Smooth muscle cell (in vitro differentiated cells): ENCODE measurements at regions not wholly inside any gene's neighbourhood (a gene's known extent, or its start where the extent isn't known, plus 50 kb on each side); places are given as distances from the start of the nearest gene placed in this dataset.

Source experiments
- DNase-seq: peaks from one replicate; lab custom pipeline; 2025; ENCODE audit not compliant: unreplicated experiment; lab: John Stamatoyannopoulos, UW
- H2AFZ ChIP-seq: fragments of 200-600 bp; sonication (generic); 2 replicates; pipeline ENCODE4 v1.6.0; 2016; ENCODE audit warnings: antibody characterized with exemption, low read depth, mild to moderate bottlenecking
- H3F3A ChIP-seq: fragments of 200-600 bp; sonication (generic); 2 replicates; pipeline ENCODE4 v1.6.0; 2017; ENCODE audit warnings: antibody characterized with exemption, low read depth
- H3K27ac ChIP-seq: fragments of 200-600 bp; sonication (generic); 2 replicates; pipeline ENCODE4 v1.5.1; 2016; ENCODE audit warnings: low read depth, mild to moderate bottlenecking
- H3K27me3 ChIP-seq: fragments of 200-600 bp; sonication (generic); 2 replicates; pipeline ENCODE4 v1.6.1; 2016; ENCODE audit warnings: low read depth, mild to moderate bottlenecking
- H3K36me3 ChIP-seq: fragments of 200-600 bp; sonication (generic); 2 replicates; pipeline ENCODE4 v1.5.1; 2016; ENCODE audit warnings: low read depth
- H3K4me1 ChIP-seq: fragments of 200-600 bp; sonication (generic); 2 replicates; pipeline ENCODE4 v1.5.1; 2016; ENCODE audit warnings: low read depth
- H3K4me2 ChIP-seq: fragments of 200-600 bp; sonication (generic); 2 replicates; pipeline ENCODE4 v1.6.0; 2016; ENCODE audit warnings: mild to moderate bottlenecking
- H3K4me3 ChIP-seq: fragments of 200-600 bp; sonication (generic); 2 replicates; pipeline ENCODE4 v1.5.1; 2016; ENCODE audit warnings: mild to moderate bottlenecking
- H3K79me2 ChIP-seq: fragments of 200-600 bp; sonication (generic); 2 replicates; pipeline ENCODE4 v1.6.0; 2016; ENCODE audit warnings: low read depth, mild to moderate bottlenecking
- H3K9ac ChIP-seq: fragments of 200-600 bp; sonication (generic); 2 replicates; pipeline ENCODE4 v1.6.0; 2016; ENCODE audit warnings: low read depth
- H3K9me3 ChIP-seq: fragments of 200-600 bp; sonication (generic); replicated peaks from 2 replicates; pipeline ENCODE4 v1.5.1; 2016; ENCODE audit warnings: low read depth
- H4K20me1 ChIP-seq: fragments of 200-600 bp; sonication (generic); 2 replicates; pipeline ENCODE4 v1.6.0; 2016; ENCODE audit warnings: low read depth
- WGBS: methylation state at CpG from one replicate; pipeline ENCODE4 v1.1.7; 2016; ENCODE audit warnings: low lambda C conversion rate; 5-methylcytosine and 5-hydroxymethylcytosine counted together
- TF ChIP-seq, protein P1 (sequence below): fragments of 200-600 bp; sonication (generic); IDR thresholded peaks from 2 replicates; pipeline ENCODE4 v1.5.1; 2017; ENCODE audit warnings: borderline replicate concordance, mild to moderate bottlenecking, antibody characterized with exemption; ENCODE audit not compliant: insufficient read depth, poor library complexity, severe bottlenecking

DNA sequence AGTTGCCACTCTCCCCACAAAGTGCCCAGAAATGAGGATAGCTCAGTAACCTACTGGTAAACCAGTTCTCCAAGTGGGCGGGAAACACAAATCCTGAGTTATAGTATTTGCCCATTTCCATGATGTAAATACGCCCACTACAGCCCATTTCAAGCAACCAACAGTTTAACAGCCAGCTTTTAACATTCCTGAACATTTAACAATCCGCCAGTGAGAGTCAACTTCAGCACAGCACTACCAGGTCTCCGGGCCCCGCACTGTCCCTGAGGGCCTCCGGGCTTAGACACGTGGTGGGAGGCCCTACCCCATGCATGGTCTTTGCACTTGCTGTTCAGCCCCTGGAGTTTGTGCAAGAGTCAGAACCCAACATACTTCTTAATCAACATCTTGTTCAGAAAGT lies 132.0 kb upstream of the CTTNBP2NL start:
- Histone ChIP-seq H3K9me3 (no peaks in the 10 kb centered on the region), H3K27me3 (no peaks in the 10 kb centered on the region), H3K4me3 (no peak overlapping the region), H3K27ac (peak overlapping the region; percentile 78), H3K4me2 (no peak overlapping the region), H3K79me2 (no peaks in the 10 kb centered on the region), H3K4me1 (peaks cover 19% of the 10 kb centered on the region), H3K36me3 (no peaks in the 10 kb centered on the region), H4K20me1 (no peaks in the 10 kb centered on the region), H2AFZ (no peak overlapping the region), H3F3A (peaks cover 35% of the 10 kb centered on the region), H3K9ac (no peak overlapping the region)
- 16% methylated on average over 7 of the region's 7 CpGs for WGBS
- no peak for DNase-seq
- TF ChIP-seq, protein P1, sequence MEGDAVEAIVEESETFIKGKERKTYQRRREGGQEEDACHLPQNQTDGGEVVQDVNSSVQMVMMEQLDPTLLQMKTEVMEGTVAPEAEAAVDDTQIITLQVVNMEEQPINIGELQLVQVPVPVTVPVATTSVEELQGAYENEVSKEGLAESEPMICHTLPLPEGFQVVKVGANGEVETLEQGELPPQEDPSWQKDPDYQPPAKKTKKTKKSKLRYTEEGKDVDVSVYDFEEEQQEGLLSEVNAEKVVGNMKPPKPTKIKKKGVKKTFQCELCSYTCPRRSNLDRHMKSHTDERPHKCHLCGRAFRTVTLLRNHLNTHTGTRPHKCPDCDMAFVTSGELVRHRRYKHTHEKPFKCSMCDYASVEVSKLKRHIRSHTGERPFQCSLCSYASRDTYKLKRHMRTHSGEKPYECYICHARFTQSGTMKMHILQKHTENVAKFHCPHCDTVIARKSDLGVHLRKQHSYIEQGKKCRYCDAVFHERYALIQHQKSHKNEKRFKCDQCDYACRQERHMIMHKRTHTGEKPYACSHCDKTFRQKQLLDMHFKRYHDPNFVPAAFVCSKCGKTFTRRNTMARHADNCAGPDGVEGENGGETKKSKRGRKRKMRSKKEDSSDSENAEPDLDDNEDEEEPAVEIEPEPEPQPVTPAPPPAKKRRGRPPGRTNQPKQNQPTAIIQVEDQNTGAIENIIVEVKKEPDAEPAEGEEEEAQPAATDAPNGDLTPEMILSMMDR = no peak

DNA sequence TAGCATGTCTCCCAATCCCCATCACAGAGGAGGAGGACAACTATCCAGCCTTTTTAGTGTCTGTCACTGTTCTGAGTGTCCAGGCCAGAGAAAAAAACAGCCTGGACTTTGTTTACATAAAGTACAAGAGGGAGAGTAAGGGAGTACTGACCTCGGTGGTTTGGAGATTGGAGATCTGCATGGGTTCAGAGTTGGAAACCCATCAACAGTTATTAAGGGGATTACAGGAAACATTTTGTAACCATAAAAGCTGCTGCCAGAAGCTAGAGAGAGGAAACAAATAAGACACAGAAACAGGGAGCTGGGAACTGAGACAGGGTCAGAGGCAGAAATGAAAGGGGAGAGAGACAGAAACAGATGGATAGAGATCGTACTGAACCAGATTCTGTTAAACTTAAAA lies 131.5 kb upstream of the CTTNBP2NL start:
- H3K4me3 ChIP-seq = no peak overlapping the region
- no peaks in the 10 kb centered on the region for H4K20me1 ChIP-seq
- no peaks in the 10 kb centered on the region for H3K9me3 ChIP-seq
- peaks cover 19% of the 10 kb centered on the region for H3K4me1 ChIP-seq
- peaks cover 35% of the 10 kb centered on the region for H3F3A ChIP-seq
- WGBS = 14% methylated on average over 2 of the region's 2 CpGs
- no peaks in the 10 kb centered on the region for H3K79me2 ChIP-seq
- H3K27me3 ChIP-seq = no peaks in the 10 kb centered on the region
- H3K4me2 ChIP-seq = peak overlapping the region; percentile 32
- peak overlapping the region; percentile 78 for H3K27ac ChIP-seq
- H2AFZ ChIP-seq = no peak overlapping the region
- TF ChIP-seq, protein P1 = no peak
- H3K9ac ChIP-seq = no peak overlapping the region
- no peak for DNase-seq
- no peaks in the 10 kb centered on the region for H3K36me3 ChIP-seq

DNA sequence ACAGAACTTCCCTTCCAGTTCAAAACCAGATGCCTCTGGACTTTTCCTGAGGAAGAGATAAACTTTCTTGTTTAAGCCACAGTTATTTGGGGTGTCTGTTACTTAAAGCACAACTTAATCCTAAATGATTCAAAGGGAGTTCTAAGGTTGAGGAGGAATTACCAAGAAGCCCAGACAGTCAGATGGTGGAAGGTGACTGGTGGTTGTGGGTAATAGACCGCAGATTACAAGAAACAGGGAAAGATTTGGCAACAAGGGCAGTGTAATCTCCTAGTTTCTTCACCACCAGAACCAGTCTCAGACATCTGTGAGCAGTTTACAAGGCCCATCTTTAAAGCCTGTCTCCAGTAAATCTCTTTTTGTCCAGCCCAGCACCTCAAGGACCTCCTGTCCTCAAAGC lies 130.1 kb upstream of the CTTNBP2NL start:
- WGBS = 29% methylated on average over 1 of the region's 1 CpG
- peaks cover 35% of the 10 kb centered on the region for H3F3A ChIP-seq
- H3K27ac ChIP-seq = peak overlapping the region; percentile 78
- H3K36me3 ChIP-seq = no peaks in the 10 kb centered on the region
- no peak overlapping the region for H2AFZ ChIP-seq
- peaks cover 14% of the 10 kb centered on the region for H3K4me1 ChIP-seq
- H3K4me3 ChIP-seq = no peak overlapping the region
- DNase-seq = no peak
- no peaks in the 10 kb centered on the region for H3K79me2 ChIP-seq
- H4K20me1 ChIP-seq = no peaks in the 10 kb centered on the region
- TF ChIP-seq, protein P1 = no peak
- H3K9ac ChIP-seq = no peak overlapping the region
- peak overlapping the region; percentile 2 for H3K4me2 ChIP-seq
- no peaks in the 10 kb centered on the region for H3K27me3 ChIP-seq
- H3K9me3 ChIP-seq = no peaks in the 10 kb centered on the region

DNA sequence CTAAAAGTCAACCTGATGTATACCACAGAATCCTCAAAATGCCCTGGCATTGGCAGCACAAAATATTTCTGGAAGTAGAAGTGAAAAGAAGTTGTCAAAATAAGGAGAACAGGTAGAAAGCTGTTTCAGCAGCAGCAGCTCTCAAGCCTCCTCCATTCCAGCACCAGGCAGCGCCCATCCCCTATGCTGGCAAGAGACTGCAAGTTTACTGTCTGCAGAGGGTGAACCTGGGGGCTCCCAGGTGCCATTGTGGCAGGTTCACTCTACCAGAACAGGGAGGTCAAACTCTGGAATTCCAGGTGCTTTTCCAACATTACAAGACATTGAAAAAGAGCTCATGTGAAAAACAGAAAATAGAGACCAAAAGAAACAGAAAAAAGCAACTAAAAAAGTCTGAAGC lies 128.8 kb upstream of the CTTNBP2NL start:
- H3K36me3 ChIP-seq = no peaks in the 10 kb centered on the region
- no peak overlapping the region for H3K4me3 ChIP-seq
- H3K4me2 ChIP-seq = peak overlapping the region; percentile 15
- TF ChIP-seq, protein P1 = no peak
- no peak overlapping the region for H3K27ac ChIP-seq
- no peak overlapping the region for H2AFZ ChIP-seq
- H3K9ac ChIP-seq = no peak overlapping the region
- no peaks in the 10 kb centered on the region for H3K9me3 ChIP-seq
- peaks cover 5% of the 10 kb centered on the region for H3K4me1 ChIP-seq
- peaks cover 28% of the 10 kb centered on the region for H3F3A ChIP-seq
- 100% methylated on average over 1 of the region's 1 CpG for WGBS
- H4K20me1 ChIP-seq = no peaks in the 10 kb centered on the region
- no peak for DNase-seq
- no peaks in the 10 kb centered on the region for H3K79me2 ChIP-seq
- H3K27me3 ChIP-seq = no peaks in the 10 kb centered on the region
